Brain microvascular endothelial cell (primary cell): ENCODE measurements at regions not wholly inside any gene's neighbourhood (a gene's known extent, or its start where the extent isn't known, plus 50 kb on each side); places are given as distances from the start of the nearest gene placed in this dataset.

ENCODE experiments used
- DNase-seq: peaks from one replicate; pipeline ENCODE4 v3.0.0-alpha.2; 2020
- H3K27ac ChIP-seq: fragments of 250-450 bp; sonication (Bioruptor Pico); 2 replicates; pipeline ENCODE4 v1.5.1; 2020; ENCODE audit warnings: mild to moderate bottlenecking, moderate library complexity
- H3K27me3 ChIP-seq: fragments of 250-450 bp; sonication (Bioruptor Pico); replicated peaks from 2 replicates; pipeline ENCODE4 v1.5.1; 2020; ENCODE audit warnings: mild to moderate bottlenecking
- H3K36me3 ChIP-seq: fragments of 250-450 bp; sonication (Bioruptor Pico); replicated peaks from 2 replicates; pipeline ENCODE4 v1.5.1; 2020; ENCODE audit warnings: mild to moderate bottlenecking
- H3K4me3 ChIP-seq: 2 replicates; pipeline ENCODE4 v1.5.1; 2011; ENCODE audit warnings: low read depth, mild to moderate bottlenecking, control low read depth, low read length, moderate library complexity
- in situ Hi-C: cut with HindIII; loops from 2 replicates; pipeline ENCODE4 v1.10.0; 2017; ENCODE audit warnings: low sequenced_read_pairs, low pct_ligation_motif_present
- TF ChIP-seq, protein P1 (sequence below): IDR thresholded peaks from 2 replicates; pipeline ENCODE4 v1.5.1; 2011; ENCODE audit warnings: low read depth, mild to moderate bottlenecking, moderate library complexity, low read length, control low read depth, inconsistent platforms; ENCODE audit errors: missing control alignments

DNA sequence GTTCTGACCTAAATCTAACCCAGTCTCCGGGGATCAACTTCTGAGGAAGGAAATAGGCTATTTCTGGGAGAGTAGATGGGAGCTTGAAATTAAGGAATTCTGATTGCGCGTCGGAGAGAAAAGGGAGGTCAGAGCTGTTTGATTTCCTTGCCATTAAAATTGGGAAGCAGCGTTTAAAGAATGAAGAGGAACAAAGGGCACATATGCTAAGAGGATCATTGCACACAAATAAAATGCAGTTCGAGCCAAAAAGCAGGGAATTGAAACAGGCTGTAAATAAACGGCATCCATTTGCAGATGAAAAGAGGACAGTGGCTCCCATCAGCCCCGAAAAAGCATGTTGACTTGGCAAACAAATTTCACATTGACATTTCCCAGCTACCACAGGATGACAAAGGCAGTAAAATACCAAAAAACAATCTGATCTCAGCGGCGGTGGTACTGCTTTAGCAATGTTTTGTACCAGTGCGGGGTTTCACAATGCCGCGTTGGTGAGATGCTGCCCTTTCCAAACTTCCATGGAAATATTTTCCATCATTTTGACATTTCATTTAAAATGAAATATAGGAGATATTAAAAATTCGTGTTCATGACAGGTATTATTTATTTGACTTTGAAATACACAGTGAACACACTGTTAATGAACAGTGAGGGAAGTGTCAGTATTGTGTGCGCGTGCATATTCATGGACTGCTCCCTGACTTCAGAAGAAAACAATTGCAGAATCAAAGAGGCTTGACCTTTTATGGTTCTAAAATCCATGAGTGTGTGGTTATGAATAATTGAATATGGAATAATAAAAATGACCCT is 108.8 kb downstream of the SQOR start:
- Histone ChIP-seq H3K4me3 (no peak overlapping the region), H3K36me3 (no peaks in the 10 kb centered on the region), H3K27ac (no peak overlapping the region), H3K27me3 (no peaks in the 10 kb centered on the region)
- TF ChIP-seq, protein P1, sequence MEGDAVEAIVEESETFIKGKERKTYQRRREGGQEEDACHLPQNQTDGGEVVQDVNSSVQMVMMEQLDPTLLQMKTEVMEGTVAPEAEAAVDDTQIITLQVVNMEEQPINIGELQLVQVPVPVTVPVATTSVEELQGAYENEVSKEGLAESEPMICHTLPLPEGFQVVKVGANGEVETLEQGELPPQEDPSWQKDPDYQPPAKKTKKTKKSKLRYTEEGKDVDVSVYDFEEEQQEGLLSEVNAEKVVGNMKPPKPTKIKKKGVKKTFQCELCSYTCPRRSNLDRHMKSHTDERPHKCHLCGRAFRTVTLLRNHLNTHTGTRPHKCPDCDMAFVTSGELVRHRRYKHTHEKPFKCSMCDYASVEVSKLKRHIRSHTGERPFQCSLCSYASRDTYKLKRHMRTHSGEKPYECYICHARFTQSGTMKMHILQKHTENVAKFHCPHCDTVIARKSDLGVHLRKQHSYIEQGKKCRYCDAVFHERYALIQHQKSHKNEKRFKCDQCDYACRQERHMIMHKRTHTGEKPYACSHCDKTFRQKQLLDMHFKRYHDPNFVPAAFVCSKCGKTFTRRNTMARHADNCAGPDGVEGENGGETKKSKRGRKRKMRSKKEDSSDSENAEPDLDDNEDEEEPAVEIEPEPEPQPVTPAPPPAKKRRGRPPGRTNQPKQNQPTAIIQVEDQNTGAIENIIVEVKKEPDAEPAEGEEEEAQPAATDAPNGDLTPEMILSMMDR: no peak
- no peak for DNase-seq
- in situ Hi-C loops: no loop called here

DNA sequence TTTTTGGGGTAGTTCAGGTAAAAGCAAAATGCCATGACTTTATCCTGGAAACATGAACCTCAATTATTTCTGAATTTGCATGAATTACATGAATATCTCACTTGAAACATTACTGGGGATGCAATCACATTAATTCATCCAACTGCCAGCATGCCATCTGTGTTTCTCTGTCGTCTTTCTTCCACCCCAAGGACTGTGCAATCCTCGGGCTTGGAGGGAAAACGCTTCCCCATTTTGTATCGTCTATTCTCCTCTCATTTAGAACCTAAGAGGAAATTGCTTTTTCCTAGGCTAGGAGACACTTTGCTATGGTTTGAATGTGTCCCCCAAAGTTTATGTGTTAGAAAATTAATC is 109.4 kb downstream of the SQOR start:
- DNase-seq: no peak
- no peaks in the 10 kb centered on the region for H3K36me3 ChIP-seq
- in situ Hi-C loops: no loop called here
- TF ChIP-seq, protein P1: no peak
- no peaks in the 10 kb centered on the region for H3K27me3 ChIP-seq
- no peak overlapping the region for H3K27ac ChIP-seq
- no peak overlapping the region for H3K4me3 ChIP-seq

DNA sequence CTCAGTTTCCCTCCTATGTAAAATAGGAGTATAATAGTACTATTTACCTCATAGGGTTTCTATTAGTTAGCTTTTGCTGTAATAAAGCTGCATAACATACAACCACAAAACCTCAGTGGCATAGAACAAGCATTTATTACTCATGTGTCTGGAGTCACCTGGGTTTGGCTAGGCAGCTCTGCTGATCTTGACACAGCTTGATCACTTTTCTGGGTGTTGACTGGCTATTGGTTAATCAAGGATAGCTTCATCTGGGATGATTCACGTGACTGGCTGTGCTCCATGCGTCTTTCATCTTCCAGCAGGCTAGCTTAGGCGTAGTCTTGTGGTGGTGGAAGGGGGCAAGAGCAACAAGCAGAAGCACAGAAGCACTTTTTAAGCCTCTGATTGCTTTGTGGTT is 112.6 kb downstream of the SQOR start:
- Histone ChIP-seq H3K27me3 (no peaks in the 10 kb centered on the region), H3K36me3 (no peaks in the 10 kb centered on the region), H3K4me3 (no peak overlapping the region), H3K27ac (no peak overlapping the region)
- DNase-seq: no peak
- in situ Hi-C loops: no loop called here
- TF ChIP-seq, protein P1: no peak

DNA sequence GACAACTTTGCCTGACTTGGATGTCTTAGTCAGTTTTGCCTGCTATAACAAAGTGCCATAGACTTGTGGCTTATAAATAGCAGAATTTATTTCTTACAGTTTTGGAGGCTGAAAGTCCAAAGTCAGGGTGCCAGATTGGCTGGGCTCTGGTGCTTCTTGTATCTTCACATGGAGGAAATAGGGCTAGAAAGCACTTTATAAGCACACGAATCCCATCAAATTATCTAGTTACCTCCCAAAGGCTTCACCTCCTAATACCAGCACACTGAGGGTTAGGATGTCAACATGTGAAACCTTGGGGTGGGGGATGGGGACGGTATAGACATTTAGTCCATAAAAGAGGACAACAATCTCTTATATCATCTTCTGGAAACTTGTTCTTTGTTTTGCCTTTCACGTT is 116.8 kb downstream of the SQOR start:
- in situ Hi-C loops: no loop called here
- H3K4me3 ChIP-seq: no peak overlapping the region
- TF ChIP-seq, protein P1: no peak
- no peak for DNase-seq
- H3K36me3 ChIP-seq: no peaks in the 10 kb centered on the region
- no peaks in the 10 kb centered on the region for H3K27me3 ChIP-seq
- H3K27ac ChIP-seq: no peak overlapping the region

DNA sequence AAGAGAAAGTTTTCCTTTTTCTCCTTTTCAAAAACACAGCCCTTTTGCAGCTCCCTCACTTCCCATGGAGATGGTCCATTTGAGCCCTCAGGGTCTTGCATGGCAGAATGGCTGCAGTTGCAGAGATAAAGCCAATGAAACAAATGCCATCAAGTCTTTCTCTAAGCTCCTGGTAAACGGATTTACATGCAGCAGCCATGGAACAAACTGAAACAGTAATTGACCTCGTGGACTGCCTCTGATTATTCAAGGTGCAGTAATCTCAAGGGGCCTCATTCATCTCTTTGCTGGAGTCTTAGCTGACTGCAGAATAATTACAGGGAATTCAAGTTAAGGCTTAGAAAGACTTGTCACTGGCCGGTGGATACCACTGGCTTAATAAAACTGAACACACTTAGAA is 125.1 kb downstream of the SQOR start:
- TF ChIP-seq, protein P1: no peak
- Histone ChIP-seq H3K4me3 (no peak overlapping the region), H3K27ac (no peak overlapping the region), H3K27me3 (no peaks in the 10 kb centered on the region), H3K36me3 (no peaks in the 10 kb centered on the region)
- DNase-seq: no peak
- in situ Hi-C loops: no loop called here

DNA sequence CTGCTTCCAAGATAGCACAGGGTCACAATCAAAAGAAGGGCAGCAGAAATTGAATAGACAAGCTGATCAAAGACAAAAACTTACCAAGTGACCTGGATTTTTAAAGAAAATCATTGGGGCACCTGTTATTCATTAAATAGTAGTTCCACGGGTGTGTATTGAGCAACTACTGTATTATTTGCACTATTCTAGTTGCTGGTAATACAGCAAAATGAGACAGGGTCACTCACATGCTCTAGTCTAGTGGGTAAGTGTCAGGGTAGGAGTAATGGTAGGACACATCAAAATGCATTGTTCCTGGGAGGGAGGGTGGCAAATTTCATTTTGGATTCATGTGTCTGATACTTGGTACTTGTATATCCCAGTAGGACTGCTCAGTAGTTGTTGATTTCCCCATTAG is 127.9 kb downstream of the SQOR start:
- Histone ChIP-seq H3K27me3 (no peaks in the 10 kb centered on the region), H3K4me3 (no peak overlapping the region), H3K27ac (no peak overlapping the region), H3K36me3 (no peaks in the 10 kb centered on the region)
- in situ Hi-C loops: no loop called here
- TF ChIP-seq, protein P1: no peak
- DNase-seq: no peak
